Activated CD4-positive, alpha-beta T cell treated with anti-CD3 and anti-CD28 coated beads, Interleukin-2, Interleukin-6, amounts not matched to agents 100 ng/mL and 50 ng/mL, durations not matched to agents 16 hours and 8 hours (primary cell): ENCODE measurements at regions not wholly inside any gene's neighbourhood (a gene's known extent, or its start where the extent isn't known, plus 50 kb on each side); places are given as distances from the start of the nearest gene placed in this dataset.
"Not testable (repeated sequence)": the region's sequence is repeated elsewhere in the genome, so short reads cannot be mapped to it uniquely, and the experiment has no call there.

Experiments used
- DNase-seq: peaks from one replicate; pipeline ENCODE4 v3.0.0-alpha.2; 2020

DNA sequence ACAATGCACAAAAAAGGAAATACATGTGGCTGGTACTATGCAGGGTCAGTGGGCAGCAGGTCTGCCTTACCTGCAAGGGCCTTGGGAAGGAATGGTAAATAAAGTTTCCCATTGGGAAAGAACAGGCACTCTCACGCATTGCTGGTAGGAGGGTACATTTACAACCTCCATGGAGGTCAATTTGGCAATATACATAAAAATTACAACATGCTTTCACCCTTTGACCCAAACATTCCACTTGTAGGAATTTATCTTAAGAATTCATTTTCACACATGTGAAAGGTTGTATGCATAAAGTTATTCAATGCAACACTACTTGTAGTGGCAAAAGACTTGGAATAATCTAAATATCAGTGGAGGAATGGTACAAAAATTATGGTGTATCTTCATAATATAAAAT, 216.4 kb downstream of the DLEU7 start:
- DNase-seq = no peak

DNA sequence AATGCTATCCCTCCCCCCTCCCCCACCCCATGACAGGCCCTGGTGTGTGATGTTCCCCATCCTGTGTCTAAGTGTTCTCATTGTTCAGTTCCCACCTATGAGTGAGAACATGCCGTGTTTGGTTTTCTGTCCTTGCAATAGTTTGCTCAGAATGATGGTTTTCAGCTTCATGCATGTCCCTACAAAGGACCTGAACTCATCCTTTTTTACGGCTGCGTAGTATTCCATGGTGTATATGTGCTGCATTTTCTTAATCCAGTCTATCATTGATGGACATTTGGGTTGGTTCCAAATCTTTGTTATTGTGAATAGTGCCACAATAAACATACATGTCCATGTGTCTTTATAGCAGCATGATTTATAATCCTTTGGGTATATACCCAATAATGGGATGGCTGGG, 215.0 kb downstream of the DLEU7 start:
- not testable (repeated sequence) for DNase-seq

DNA sequence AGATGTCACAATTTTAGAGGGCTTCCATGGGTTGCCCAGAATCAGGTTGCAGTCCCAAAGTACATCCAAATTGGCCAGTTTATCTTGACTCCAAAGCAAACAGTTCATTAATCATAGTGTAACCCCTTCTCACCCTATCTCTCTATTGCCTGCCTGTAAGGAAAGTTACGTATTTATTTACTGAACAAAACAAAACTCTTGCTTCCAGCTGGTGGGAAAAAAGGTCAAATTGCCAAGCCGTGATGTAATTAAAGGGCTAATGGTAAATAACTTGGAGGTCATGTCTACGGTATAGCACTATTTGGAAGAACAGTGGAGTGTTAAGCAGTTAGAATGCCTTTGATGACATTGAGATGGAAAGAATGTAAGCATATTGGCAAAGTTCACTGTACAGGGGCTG, 214.0 kb downstream of the DLEU7 start:
- DNase-seq = no peak

DNA sequence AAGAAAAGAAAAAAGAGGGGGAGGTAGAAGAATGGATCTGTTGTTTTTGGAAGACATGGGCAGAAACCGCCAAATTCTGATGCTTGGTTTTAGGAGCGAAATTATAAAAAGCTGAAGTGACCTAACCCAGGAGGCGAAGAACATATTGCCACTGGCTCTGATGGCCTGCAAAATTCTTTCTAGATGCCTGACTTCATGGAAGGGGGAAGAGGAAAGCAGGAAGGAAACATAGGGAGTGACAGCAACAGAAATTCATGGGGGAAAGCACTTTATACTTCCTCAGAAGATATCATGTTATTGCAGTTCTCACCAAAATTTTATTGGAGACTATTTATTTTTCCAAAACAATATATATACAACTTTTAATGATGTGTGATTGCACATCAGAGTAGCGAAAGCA, 213.5 kb downstream of the DLEU7 start:
- DNase-seq = no peak

DNA sequence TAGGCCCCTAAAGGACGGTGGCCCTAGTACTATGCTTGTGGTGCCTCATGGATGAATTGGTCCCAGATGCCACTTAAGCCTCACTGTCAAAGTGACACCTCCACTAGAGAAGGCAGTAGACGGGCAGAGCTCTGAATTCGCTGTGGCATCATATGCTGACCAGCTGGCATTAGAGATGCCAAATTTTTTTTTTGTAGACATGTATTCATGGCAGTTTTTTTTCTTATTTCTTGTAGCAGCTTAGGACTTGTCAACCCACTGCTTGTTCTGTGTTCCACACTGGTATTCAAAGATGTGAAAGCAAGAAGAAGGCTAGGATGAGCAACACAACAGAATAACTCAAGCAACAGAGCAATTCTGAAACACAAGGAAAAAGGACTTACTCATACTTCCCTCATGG, 212.5 kb downstream of the DLEU7 start:
- DNase-seq = no peak

DNA sequence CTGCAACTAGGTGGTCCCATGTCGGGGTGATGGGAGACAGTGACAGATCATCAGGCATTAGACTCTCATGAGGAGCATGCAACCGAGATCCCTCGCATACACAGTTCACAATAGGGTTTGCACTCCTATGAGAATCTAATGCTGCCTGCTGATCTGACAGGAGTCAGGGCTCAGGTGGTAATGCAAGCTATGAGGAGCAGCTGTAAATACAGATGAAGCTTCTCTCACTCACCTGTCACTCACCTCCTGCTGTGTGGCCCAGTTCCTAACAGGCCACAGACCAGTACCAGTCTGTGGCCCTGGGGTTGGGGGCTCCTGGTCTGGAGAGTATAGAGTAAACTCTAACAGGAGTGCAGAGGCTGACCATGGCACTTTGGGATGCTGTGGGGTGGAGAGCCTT, 209.2 kb downstream of the DLEU7 start:
- no peak for DNase-seq

DNA sequence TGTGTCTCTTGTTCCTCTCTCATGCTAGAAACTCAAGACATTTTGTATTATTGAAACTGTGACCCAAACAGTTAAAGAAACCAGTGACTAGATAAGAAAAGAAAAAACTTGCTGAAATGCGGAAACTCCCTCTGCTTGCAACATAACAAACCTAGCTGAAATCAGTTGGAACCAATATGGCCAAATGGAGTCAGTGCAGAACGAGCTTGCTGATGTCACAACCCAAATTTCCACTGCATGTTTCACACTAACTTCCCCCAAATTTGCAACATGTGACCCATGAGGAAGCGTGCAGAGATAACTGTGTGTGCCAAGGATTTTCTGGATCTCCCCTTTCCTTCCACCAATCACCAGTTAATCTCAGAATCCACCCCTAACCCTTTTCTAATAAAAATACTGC, 208.0 kb downstream of the DLEU7 start:
- no peak for DNase-seq

DNA sequence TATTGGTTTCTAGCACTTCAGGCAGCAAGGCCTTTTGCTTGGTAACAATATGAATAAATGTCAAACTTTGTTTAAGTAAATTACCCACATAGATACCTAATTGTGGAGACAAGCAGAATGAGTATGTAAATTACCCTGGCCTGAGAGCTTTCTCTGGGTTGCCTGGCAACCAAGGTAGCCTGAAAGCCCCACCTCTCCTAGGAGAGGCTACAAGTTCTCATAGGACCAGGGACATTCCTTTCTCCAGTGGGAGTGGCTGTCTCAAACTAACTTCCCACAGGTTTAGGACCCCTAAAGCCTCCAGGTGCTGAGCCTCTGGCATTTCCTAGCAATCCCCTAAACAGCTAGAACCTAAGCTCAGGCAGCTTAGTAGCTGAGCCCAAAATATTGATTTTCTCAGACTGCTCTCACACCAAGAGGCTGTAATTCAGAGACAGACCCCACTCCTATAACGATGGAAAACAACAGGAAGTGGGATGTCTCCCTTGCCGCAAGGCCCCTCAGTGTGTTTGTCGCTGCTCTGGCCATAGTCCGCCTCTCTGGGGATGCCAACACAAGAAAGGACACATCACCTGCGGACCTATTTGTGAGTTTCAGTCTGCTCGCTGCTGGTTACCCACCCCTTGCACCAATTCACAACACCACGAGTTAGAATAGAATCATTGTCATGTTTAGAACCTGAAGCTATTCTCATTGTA, 207.3 kb downstream of the DLEU7 start:
- DNase-seq = no peak

DNA sequence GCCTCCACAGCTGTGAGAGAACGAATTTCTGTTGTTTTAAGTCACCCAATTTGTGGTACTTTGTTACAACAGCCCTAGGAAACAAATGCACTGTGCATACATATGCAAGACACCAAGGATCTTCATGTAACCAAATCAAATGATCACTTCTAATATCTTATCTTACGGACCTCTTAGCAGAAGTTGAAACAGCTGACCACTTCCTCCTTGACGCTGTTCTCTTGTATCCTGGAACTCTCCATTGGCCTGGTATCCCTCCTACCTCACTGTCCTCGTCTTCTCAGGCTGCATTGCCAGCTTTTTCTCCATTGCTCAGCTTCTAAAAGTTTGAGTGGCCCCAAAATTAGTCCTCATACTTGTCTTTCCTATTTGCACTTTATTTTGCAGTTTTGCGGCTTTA, 200.4 kb downstream of the DLEU7 start:
- DNase-seq = no peak

DNA sequence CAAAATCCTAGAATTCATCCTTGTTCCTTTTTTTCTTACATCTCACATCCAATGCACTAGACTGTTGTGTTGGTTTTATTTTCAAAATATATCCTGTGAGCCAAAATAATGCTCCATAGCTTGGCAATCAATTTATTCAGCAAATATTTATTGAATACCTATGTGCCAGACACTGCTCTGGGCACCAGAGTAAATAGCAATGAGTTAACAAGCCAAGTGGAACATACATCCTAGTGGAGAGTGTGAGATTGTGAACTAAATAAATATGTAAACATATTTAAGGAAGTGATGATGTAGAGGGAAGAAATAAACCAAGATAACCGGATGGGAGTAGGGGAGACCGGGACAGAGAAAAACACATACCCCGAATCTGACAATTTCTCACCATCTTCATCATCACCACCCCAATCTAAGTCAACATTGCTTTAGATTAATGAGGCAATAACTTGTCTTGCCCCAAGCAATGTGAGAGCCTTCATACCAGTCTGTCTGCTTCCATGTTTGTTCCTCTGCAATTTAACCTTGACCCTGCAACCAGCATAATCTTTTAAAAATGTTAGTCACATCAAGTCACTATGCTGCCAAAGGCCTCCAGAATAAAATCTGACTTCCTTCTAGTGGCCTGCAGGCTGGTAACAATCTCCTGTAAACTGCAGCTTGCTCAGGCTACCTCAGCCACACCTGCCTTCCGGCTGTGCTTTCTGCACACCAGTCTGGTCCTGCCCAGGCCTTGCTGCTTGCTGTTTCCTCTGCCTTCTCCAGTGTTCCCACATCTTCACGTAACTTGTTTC, 199.2 kb downstream of the DLEU7 start:
- no peak for DNase-seq

DNA sequence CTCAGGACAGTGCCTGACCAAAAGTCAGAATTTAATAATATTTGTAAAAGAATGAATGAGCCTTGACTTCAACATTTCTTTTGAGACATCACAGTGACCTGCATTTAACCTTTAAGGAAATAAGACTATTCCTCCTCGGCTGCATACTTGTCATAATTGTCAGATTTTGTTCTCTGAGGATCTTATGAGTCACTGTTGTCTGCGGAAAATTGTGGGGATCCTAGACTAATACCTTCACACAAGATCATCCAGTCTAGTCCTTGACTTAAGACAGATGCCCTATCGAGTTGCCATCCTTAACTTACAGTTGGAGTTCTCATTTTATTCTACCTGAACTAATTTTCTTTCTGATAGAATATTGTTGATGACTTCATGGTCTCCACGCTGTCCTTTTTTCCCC, 198.4 kb downstream of the DLEU7 start:
- no peak for DNase-seq

DNA sequence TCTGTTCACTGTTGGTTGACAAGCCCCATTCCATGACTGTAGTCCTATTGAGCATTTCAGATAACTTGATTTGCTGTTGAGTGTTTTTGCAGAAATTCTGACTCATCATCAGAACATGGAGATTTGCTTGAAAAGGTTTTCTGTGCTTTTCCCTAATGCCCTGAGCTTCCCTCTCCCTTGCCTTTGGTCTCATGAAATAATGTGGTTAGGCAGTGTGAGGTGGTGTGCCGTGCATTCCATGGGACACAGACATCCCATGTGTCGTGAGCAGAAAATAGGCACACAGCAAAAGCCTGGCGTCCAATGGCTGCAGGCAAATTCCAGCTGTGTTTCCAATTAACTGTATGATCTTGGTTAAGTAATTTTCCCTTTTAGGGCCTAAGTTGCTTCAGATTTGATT, 197.4 kb downstream of the DLEU7 start:
- DNase-seq = no peak

DNA sequence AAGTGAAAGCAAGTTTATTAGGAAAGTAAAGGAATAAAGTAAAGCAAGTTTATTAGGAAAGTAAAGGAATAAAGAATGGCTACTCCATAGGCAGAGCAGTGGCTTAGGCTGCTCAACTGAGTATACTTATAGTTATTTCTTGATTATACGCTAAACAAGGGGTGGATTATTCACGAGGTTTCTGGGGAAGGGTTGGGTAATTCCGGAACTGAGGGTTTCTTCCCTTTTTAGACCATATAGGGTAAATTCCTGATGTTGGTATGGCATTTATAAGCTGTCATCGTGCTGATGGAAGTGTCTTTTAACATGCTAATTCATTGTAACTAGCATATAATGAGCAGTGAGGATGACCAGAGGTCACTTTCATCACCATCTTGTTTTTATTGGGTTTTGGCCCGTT, 194.3 kb downstream of the DLEU7 start:
- no peak for DNase-seq

DNA sequence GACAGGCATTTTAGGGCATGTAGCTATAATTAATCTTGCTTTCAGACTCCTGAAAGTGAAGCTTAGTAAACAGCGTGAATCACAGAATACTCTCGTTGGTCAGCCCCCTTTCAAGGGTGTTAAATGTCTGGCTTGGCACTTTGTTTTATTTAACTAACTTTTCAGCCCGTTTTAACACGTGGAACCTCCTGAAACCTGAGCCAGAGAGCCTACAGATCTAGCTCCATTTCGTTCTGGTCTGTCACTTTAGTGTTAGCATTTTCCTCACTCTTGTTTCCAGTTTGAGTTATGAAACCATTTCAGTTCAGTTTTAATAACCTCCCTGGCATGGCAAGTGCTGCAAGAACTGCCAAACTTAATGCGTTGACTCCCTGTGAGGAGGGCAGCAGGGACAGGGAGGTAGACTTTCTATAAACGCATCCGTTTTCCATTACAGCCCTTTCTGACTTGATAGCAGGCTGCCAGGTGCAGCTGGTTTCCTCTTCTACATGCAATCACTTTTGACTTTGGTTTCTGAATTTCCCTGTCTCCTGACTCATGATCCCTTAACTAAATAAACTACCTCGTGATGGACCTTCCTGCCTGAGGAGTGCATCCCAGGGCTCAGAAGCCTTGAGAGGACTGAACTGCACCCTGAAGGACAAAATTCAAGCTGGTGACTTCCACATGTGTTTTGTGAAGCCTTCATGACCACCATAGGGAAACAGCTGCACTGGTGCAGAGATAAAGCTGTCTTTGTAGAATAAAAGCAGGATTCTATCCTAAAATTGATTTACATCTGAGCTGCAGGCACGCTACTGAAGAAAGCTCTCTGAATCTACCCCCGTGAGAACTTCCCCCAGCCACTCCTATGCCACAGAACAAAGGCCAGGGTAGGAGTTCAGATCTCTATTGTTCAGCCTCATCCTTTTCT, 192.6 kb downstream of the DLEU7 start:
- no peak for DNase-seq

DNA sequence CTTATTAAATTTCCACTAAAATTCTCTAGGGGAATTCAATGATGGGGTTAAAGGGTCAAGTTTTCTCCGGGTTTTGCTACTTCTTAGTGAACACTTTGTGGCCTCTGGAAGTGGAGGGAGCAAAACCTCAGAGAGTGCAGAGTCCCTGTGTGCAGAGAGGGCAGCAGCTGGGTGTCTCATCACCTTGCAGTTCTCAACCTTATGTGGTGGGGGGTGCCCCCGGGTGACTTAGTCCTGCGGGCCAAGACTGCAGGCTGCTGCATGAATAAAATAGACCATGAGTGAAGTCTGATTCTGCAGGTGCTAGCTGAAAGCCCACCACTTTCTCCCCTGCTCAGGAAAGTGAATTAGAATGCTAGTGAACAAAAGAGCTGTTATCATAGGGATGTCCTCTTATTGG, 191.6 kb downstream of the DLEU7 start:
- no peak for DNase-seq

DNA sequence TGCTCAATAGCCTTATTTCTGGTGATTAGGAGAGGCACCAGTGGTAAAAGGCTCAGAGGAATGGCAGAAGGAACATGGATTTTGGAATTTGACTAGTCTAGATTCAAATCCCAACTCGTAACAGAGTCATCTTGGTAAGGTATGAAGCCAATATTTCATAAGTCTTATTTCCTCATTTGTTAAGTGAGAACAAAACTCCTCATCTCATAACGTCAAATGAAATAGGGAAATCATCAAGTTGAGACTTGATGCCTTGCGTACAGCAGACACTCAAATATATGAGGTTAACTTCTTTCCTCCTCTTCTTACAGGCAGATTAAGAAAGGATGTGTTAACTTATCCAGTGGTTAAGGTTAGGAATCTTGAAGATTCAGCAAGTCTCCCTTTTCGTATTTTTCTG, 189.2 kb downstream of the DLEU7 start:
- DNase-seq = no peak

DNA sequence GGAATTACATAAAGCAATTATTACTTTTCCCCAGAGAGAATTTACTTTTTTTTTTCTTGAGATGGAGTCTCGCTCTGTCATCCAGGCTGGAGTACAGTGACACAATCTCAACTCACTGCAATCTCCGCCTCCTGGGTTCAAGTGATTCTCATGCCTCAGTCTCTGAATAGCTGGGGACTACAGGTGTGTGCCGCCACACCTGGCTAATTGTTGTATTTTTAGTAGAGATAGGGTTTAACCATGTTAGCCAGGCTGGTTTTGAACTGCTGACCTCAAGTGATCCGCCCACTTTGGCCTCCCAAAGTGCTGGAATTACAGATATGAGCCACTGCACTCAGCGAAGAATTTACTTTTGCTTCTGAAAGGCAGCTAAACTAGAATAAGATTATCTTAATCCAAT, 181.6 kb downstream of the DLEU7 start:
- not testable (repeated sequence) for DNase-seq

DNA sequence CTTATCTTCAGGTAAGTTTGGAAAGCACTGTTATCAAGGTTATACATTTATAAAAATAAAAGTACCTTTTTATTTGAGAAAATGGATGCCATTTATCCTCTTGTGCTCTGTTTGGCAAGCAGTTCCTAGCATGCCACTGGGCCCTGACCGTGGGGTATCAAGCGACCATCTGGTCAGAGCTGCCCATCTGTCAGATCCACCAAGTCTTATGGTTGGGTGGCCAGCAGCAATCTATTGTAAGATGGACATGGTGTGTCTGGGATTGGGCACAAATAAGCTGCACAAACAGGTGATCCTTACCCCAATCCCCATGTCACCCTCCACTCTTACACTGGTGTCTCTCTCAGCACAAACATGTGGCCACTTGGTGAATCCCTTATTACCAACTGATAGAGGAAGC, 178.5 kb downstream of the DLEU7 start:
- no peak for DNase-seq

DNA sequence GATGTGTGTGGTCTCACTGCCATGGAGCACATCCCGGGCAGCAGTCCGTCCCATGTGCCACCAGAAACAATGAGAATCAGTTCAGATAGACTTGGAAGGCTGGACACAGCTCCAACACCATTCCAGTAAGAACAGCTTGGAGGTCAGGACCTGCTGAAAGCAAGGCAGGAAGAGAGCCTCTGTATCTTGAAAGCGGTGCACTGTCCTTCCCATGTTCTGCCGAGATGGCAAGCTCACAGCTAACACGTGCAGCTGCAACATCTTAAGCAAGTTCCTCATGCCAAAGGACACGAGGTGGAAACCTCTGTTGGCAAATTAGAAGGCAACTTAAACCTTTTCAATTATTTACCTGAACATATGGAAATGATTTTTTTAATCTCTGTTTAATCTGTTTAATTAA, 175.4 kb downstream of the DLEU7 start:
- no peak for DNase-seq

DNA sequence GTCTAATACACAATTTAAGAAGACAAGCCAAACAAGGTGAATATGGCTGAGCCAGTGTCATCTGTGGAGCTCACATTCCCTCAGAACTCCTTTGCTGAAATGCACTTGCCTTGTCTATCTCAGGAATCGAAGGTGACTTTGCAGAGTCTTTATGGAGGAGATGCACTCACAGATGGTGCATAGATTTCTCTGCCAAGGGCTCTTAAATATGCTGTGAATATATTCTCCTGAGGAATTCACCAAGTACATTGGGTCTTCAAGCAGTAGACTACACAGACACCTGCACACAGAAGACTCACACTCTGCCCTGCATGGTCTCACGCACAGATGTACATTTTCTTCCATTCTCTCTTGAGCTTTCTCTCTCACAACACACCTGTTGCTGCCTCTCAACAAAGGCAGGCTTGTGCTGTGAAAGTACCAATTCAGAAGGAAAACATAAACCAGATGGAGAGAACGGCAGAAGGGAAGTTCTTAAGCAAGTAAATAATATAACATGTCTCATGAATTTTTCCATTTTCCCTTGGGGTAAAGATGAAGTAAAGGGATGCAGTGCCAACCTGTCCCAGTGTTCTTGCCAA, 174.7 kb downstream of the DLEU7 start:
- DNase-seq = no peak

DNA sequence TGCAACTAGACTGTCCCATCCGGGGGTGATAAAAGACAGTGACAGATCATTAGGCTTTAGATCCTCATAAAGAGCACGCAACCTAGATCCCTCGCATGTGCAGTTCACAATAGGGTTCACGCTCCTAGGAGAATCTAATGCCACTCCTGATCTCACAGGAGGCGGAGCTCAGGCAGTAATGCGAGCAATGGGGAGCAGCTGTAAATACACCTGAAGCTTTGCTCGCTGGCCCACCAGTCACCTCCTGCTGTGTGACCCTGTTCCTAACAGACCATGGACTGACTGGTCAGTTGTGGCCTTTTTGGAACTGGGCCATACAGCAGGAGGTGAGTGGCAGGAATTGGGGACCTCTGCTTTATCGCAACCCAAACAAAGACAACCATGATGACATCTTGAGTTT, 173.2 kb downstream of the DLEU7 start:
- no peak for DNase-seq

DNA sequence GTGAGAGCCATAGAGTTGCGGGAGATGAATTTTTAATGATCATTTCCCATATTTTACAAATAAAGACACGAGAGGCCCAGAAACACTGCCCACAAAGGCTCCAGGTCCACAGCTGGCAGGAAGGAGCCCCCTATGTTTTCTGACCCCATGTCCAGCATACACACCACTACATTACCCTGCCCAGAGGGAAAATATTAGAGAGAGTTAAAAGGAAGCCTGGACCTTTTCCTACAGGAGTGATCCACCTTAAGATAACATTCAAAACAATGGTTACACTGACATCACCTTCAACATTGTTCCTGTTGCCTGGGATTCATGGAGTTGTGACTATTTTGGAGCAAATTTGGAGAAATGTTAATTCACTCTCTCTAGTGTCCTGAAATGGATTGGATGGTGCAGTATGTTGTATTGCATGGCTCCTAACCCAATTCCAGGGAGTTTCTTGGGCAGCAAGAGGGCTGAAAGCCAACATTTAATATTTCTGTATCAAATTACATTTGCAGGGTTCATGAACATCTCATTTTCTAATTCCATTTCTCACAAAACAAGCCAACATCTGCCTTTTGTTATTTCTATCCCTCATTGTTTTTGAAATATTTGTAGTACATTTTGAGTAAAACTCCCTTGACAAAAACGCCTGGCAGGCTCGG, 172.5 kb downstream of the DLEU7 start:
- DNase-seq = no peak

DNA sequence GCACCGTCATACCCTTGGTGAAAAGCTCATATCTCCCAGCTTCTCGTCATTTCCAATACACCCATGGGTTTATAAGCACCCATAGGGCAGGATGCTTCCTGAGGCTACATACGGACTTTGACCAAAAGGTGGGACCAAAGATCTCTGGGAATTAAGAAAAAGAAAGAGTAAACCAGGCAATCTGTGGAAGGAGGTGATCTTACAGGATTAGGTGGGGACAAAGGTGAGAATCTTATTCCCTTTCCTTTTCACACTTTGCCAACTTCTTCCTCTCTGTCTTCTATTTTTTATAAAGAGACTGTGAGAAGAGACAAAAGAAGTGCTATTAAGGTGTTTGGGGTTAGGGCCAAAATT, 172.0 kb downstream of the DLEU7 start:
- DNase-seq = no peak
